Hepatocyte (in vitro differentiated cells): ENCODE measurements at regions not wholly inside any gene's neighbourhood (a gene's known extent, or its start where the extent isn't known, plus 50 kb on each side); places are given as distances from the start of the nearest gene placed in this dataset.

Source experiments
- DNase-seq: peaks from one replicate; pipeline ENCODE4 v3.0.0-alpha.2; 2016; ENCODE audit warnings: low spot score
- H2AFZ ChIP-seq: fragments of 200-600 bp; sonication (generic); 2 replicates; pipeline ENCODE4 v1.6.0; 2016; ENCODE audit warnings: antibody characterized with exemption, mild to moderate bottlenecking
- H3K27ac ChIP-seq: fragments of 200-600 bp; sonication (generic); 2 replicates; pipeline ENCODE4 v1.5.1; 2016; ENCODE audit warnings: mild to moderate bottlenecking
- H3K27me3 ChIP-seq: fragments of 200-600 bp; sonication (generic); 2 replicates; pipeline ENCODE4 v1.6.1; 2016
- H3K36me3 ChIP-seq: fragments of 200-600 bp; sonication (generic); replicated peaks from 2 replicates; pipeline ENCODE4 v1.5.1; 2016; ENCODE audit warnings: low read depth; ENCODE audit not compliant: insufficient read depth
- H3K4me1 ChIP-seq: fragments of 200-600 bp; sonication (generic); 2 replicates; pipeline ENCODE4 v1.5.1; 2016; ENCODE audit warnings: mild to moderate bottlenecking, moderate library complexity; ENCODE audit not compliant: insufficient read depth
- H3K4me2 ChIP-seq: fragments of 200-600 bp; sonication (generic); 2 replicates; pipeline ENCODE4 v1.6.0; 2016
- H3K4me3 ChIP-seq: fragments of 200-600 bp; sonication (generic); 2 replicates; pipeline ENCODE4 v1.5.1; 2016; ENCODE audit warnings: mild to moderate bottlenecking
- H3K79me2 ChIP-seq: fragments of 200-600 bp; sonication (generic); 2 replicates; pipeline ENCODE4 v1.6.0; 2017; ENCODE audit warnings: mild to moderate bottlenecking
- H3K9me2 ChIP-seq: fragments of 200-600 bp; sonication (generic); replicated peaks from 2 replicates; pipeline ENCODE4 v1.6.0; 2017; ENCODE audit warnings: mild to moderate bottlenecking; ENCODE audit not compliant: insufficient read depth
- H3K9me3 ChIP-seq: fragments of 200-600 bp; sonication (generic); 2 replicates; pipeline ENCODE4 v1.5.1; 2016; ENCODE audit warnings: low read depth, mild to moderate bottlenecking
- H4K20me1 ChIP-seq: fragments of 200-600 bp; sonication (generic); 2 replicates; pipeline ENCODE4 v1.6.0; 2016; ENCODE audit warnings: mild to moderate bottlenecking; ENCODE audit not compliant: insufficient read depth, poor library complexity, severe bottlenecking
- CTCF ChIP-seq: fragments of 200-600 bp; sonication (generic); IDR thresholded peaks from 2 replicates; pipeline ENCODE4 v1.5.1; 2016; ENCODE audit warnings: antibody characterized with exemption, mild to moderate bottlenecking; ENCODE audit not compliant: poor library complexity
- EZH2 ChIP-seq: fragments of 200-600 bp; sonication (generic); IDR thresholded peaks from 2 replicates; pipeline ENCODE4 v1.6.1; 2016; ENCODE audit warnings: antibody characterized with exemption, mild to moderate bottlenecking, borderline replicate concordance
- EZH2phosphoT487 ChIP-seq: fragments of 200-600 bp; sonication (generic); IDR thresholded peaks from one replicate; pipeline ENCODE4 v1.6.1; 2018; ENCODE audit warnings: antibody characterized with exemption, mild to moderate bottlenecking, low read depth, moderate library complexity; ENCODE audit not compliant: unreplicated experiment, severe bottlenecking
- WGBS: methylation state at CpG from one replicate; pipeline ENCODE4 v1.1.6; 2016; ENCODE audit warnings: low lambda C conversion rate; ENCODE audit errors: missing lambda C conversion rate; 5-methylcytosine and 5-hydroxymethylcytosine counted together

DNA sequence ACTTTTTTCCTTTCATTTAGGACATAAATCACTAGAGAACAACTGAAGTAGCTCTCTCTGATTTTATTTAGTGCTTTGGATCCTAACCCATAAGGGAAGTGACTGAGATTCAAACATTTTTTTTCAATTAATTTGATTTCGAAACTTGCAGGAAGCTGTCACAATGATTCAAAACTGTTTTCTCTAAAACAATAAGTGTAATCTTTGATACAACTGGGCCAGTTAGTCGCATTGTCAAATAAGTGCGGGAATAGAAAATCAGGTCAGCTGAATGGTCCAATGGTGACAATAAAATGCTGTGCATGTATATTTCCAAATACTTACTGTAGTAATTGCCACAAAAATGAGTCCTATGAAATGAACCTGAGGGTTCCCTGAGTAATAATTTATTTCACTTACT, 930.8 kb downstream of the TFAP2A start:
- Histone ChIP-seq H3K27me3 (no peaks in the 10 kb centered on the region), H3K36me3 (no peaks in the 10 kb centered on the region), H3K4me3 (no peak overlapping the region), H4K20me1 (no peaks in the 10 kb centered on the region), H3K79me2 (no peaks in the 10 kb centered on the region), H3K9me2 (no peaks in the 10 kb centered on the region), H3K4me1 (no peaks in the 10 kb centered on the region), H3K27ac (no peak overlapping the region), H2AFZ (no peak overlapping the region), H3K9me3 (no peaks in the 10 kb centered on the region), H3K4me2 (no peak overlapping the region)
- TF ChIP-seq EZH2phosphoT487 (no peak), EZH2 (no peak), CTCF (no peak)
- 92% methylated on average over 3 of the region's 3 CpGs for WGBS
- DNase-seq = no peak

DNA sequence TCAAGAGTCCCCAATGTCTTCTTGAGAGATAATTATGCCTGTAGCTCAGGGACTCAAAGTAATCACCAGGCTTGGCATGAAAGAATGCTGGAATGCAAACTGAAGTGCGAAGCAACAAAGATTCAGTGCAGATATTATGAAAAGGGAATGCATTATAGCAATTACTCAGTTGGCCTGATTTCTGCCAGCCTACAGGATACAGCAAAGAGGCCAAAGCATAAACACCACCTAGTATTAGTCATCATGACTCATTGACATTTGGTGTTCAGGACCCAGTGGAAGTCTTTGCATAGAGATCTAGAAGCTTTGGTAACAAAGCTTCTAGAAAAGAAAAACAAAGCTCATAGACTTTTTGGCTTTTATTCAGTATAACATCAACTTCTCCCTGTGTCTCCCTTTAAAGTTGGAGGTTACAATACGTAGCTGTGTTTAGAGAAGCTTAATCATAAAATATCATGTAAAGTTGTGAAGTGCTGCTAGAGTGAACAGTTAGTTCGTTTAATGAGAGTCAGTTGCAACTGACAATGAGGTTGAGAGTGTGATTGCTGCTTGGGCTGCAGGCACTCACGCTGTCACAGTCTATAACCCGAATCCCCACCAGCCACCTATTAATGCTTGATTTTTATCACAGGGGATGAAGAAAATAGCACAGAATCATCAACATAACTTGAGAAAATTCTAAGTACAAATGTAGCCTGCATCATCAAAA, 932.7 kb downstream of the TFAP2A start:
- 53% methylated on average over 5 of the region's 5 CpGs for WGBS
- Histone ChIP-seq H3K36me3 (no peaks in the 10 kb centered on the region), H3K79me2 (no peaks in the 10 kb centered on the region), H2AFZ (no peak overlapping the region), H3K9me3 (no peaks in the 10 kb centered on the region), H4K20me1 (no peaks in the 10 kb centered on the region), H3K4me2 (no peak overlapping the region), H3K4me3 (no peak overlapping the region), H3K27me3 (no peaks in the 10 kb centered on the region), H3K4me1 (no peaks in the 10 kb centered on the region), H3K9me2 (no peaks in the 10 kb centered on the region), H3K27ac (peak overlapping the region; percentile 33)
- DNase-seq = peak; percentile 35
- TF ChIP-seq EZH2 (no peak), CTCF (no peak), EZH2phosphoT487 (no peak)

- Histone ChIP-seq H3K27me3 (no peaks in the 10 kb centered on the region), H3K9me2 (no peaks in the 10 kb centered on the region), H3K4me3 (no peak overlapping the region), H3K4me1 (no peaks in the 10 kb centered on the region), H3K27ac (peak overlapping the region; percentile 33), H3K36me3 (no peaks in the 10 kb centered on the region), H3K79me2 (no peaks in the 10 kb centered on the region), H2AFZ (no peak overlapping the region), H3K4me2 (no peak overlapping the region), H3K9me3 (no peaks in the 10 kb centered on the region), H4K20me1 (no peaks in the 10 kb centered on the region)
- TF ChIP-seq EZH2phosphoT487 (no peak), EZH2 (no peak), CTCF (no peak)
- 44% methylated on average over 7 of the region's 7 CpGs for WGBS
- no peak for DNase-seq
Measured at GRCh38 chr6:9481292-9482029, 933.4 kb downstream of the TFAP2A start.
